Activated T-helper 2 cell treated with anti-CD3 and anti-CD28 coated beads, Interferon-gamma antibody, Interleukin-2, Interleukin-4, amounts not matched to agents 10 μg/mL and 5 μg/mL and 100 μg/mL, durations not matched to agents 14 hours and 24 hours and 36 hours (primary cell): ENCODE measurements at regions not wholly inside any gene's neighbourhood (a gene's known extent, or its start where the extent isn't known, plus 50 kb on each side); places are given as distances from the start of the nearest gene placed in this dataset.

Experiments used
- DNase-seq: peaks from one replicate; pipeline ENCODE4 v3.0.0; 2021; ENCODE audit warnings: low spot score
- H3K27ac Mint-ChIP-seq: one replicate; pipeline ENCODE4 v1.8.0; 2021; ENCODE audit warnings: mixed read lengths
- H3K27me3 Mint-ChIP-seq: one replicate; pipeline ENCODE4 v1.8.0; 2021; ENCODE audit warnings: low read depth, mixed read lengths
- H3K36me3 Mint-ChIP-seq: one replicate; pipeline ENCODE4 v1.8.0; 2021; ENCODE audit warnings: low read depth, mixed read lengths
- H3K4me1 Mint-ChIP-seq: one replicate; pipeline ENCODE4 v1.8.0; 2021; ENCODE audit warnings: low read depth, mixed read lengths
- H3K4me3 Mint-ChIP-seq: one replicate; pipeline ENCODE4 v1.8.0; 2021; ENCODE audit warnings: low read depth, mild to moderate bottlenecking, moderate library complexity, mixed read lengths
- H3K9me3 Mint-ChIP-seq: one replicate; pipeline ENCODE4 v1.8.0; 2021; ENCODE audit warnings: mixed read lengths
- intact Hi-C: fragments of 100-400 bp; cut with micrococcal nuclease; formaldehyde crosslinking; loops from one replicate; pipeline ENCODE4 v1.15.1; 2023

GRCh38 chr1:69180358-69180757 lies 387.4 kb upstream of the LRRC7 start:
- no peaks in the 10 kb centered on the region for H3K27me3 Mint-ChIP-seq
- DNase-seq, result no peak
- intact Hi-C loops, result no loop called here
- no peaks in the 10 kb centered on the region for H3K36me3 Mint-ChIP-seq
- no peak overlapping the region for H3K4me3 Mint-ChIP-seq
- H3K4me1 Mint-ChIP-seq, result no peaks in the 10 kb centered on the region
- no peaks in the 10 kb centered on the region for H3K9me3 Mint-ChIP-seq
- H3K27ac Mint-ChIP-seq, result no peak overlapping the region

DNA sequence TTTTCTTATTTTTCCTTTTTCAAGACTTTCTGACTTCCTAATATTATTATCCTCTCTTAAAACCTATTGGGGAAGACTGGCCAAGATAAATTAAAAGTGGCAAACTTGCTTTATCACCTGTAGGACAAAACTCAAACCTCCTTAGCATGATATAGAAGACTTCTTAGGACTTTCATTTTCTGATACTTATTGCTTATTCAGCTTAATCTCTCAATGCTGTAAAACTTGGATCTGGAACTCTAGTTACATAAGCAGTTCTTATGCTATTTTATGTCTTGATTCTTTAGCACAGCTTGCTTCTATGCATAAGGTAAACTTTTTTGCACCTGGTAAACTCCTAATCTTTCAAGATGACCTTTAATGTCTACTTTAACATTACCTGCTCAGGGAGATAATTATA lies 382.3 kb upstream of the LRRC7 start:
- H3K36me3 Mint-ChIP-seq, result no peaks in the 10 kb centered on the region
- H3K9me3 Mint-ChIP-seq, result no peaks in the 10 kb centered on the region
- H3K27ac Mint-ChIP-seq, result no peak overlapping the region
- DNase-seq, result no peak
- no peaks in the 10 kb centered on the region for H3K27me3 Mint-ChIP-seq
- H3K4me3 Mint-ChIP-seq, result no peak overlapping the region
- no peaks in the 10 kb centered on the region for H3K4me1 Mint-ChIP-seq
- intact Hi-C loops, result no loop called here

DNA sequence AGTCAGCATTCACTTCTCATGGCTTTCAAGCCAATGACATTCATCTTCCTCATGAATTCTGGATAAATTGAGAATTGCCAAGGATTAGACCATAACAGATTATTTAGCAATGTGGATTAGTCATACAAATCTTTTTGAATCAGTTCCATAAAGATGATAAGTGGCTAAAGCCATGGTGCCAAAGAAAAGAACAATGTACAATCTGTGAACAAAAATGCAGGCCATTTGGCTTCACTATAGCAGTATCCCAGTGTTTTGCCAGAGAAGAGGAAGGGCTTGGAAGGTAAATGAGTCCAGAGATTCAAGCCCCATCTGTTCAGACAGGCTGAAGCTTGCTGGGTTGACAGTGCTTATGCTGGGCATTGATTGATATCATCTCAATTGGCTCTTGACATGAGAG lies 376.4 kb upstream of the LRRC7 start:
- no peak for DNase-seq
- H3K4me1 Mint-ChIP-seq, result no peaks in the 10 kb centered on the region
- peaks cover 4% of the 10 kb centered on the region for H3K9me3 Mint-ChIP-seq
- no peaks in the 10 kb centered on the region for H3K36me3 Mint-ChIP-seq
- H3K27me3 Mint-ChIP-seq, result no peaks in the 10 kb centered on the region
- intact Hi-C loops, result no loop called here
- no peak overlapping the region for H3K4me3 Mint-ChIP-seq
- H3K27ac Mint-ChIP-seq, result no peak overlapping the region

GRCh38 chr1:69195136-69195535 lies 372.6 kb upstream of the LRRC7 start:
- H3K27ac Mint-ChIP-seq, result no peak overlapping the region
- H3K27me3 Mint-ChIP-seq, result no peaks in the 10 kb centered on the region
- no peaks in the 10 kb centered on the region for H3K36me3 Mint-ChIP-seq
- peaks cover 4% of the 10 kb centered on the region for H3K9me3 Mint-ChIP-seq
- DNase-seq, result no peak
- intact Hi-C loops, result no loop called here
- no peaks in the 10 kb centered on the region for H3K4me1 Mint-ChIP-seq
- no peak overlapping the region for H3K4me3 Mint-ChIP-seq

DNA sequence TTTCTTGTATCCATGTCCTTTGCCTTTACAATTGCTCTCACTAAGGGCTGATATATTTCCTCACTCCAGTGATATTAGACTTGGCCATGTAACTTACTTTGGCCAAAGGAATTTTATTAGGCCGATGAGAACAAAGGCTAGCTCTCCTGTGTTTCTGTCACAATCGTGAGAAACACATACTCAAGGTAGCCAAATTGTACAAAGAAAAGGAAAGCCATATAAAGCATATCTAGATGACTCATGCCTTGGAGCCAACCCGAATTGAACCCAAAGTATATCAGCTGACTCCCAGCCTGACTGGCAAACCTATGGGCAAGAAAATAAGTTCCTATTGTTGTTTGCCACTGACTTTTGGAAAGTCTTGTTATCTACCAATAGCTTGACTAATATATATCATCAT lies 371.7 kb upstream of the LRRC7 start:
- H3K27me3 Mint-ChIP-seq, result no peaks in the 10 kb centered on the region
- H3K36me3 Mint-ChIP-seq, result no peaks in the 10 kb centered on the region
- H3K4me1 Mint-ChIP-seq, result no peaks in the 10 kb centered on the region
- peaks cover 4% of the 10 kb centered on the region for H3K9me3 Mint-ChIP-seq
- no peak overlapping the region for H3K4me3 Mint-ChIP-seq
- H3K27ac Mint-ChIP-seq, result no peak overlapping the region
- no peak for DNase-seq
- intact Hi-C loops, result no loop called here

GRCh38 chr1:69197816-69198215 lies 369.9 kb upstream of the LRRC7 start:
- DNase-seq, result no peak
- peaks cover under 1% of the 10 kb centered on the region for H3K9me3 Mint-ChIP-seq
- no peaks in the 10 kb centered on the region for H3K4me1 Mint-ChIP-seq
- intact Hi-C loops, result no loop called here
- no peaks in the 10 kb centered on the region for H3K27me3 Mint-ChIP-seq
- H3K27ac Mint-ChIP-seq, result no peak overlapping the region
- no peaks in the 10 kb centered on the region for H3K36me3 Mint-ChIP-seq
- no peak overlapping the region for H3K4me3 Mint-ChIP-seq

DNA sequence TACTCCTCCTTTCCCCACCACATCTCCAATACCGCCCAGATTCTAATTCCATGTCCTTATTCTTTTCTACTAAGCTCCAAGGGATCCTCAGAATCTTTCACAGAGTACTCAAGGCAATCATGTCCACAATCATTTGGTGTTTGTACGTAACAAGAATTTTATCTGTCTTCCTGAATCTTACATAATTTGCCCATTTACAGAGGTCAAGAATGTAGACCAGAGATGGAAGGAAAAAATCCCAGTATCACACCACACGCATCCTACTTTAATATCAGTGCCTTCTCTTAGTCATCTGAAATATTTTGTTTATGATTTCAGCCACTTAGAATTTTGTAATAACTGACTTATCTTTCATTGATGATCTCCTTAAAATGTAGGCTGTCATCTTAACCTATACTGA lies 366.0 kb upstream of the LRRC7 start:
- H3K4me3 Mint-ChIP-seq, result no peak overlapping the region
- no peak for DNase-seq
- H3K9me3 Mint-ChIP-seq, result no peaks in the 10 kb centered on the region
- H3K36me3 Mint-ChIP-seq, result no peaks in the 10 kb centered on the region
- no peak overlapping the region for H3K27ac Mint-ChIP-seq
- no peaks in the 10 kb centered on the region for H3K27me3 Mint-ChIP-seq
- no peaks in the 10 kb centered on the region for H3K4me1 Mint-ChIP-seq
- intact Hi-C loops, result no loop called here

DNA sequence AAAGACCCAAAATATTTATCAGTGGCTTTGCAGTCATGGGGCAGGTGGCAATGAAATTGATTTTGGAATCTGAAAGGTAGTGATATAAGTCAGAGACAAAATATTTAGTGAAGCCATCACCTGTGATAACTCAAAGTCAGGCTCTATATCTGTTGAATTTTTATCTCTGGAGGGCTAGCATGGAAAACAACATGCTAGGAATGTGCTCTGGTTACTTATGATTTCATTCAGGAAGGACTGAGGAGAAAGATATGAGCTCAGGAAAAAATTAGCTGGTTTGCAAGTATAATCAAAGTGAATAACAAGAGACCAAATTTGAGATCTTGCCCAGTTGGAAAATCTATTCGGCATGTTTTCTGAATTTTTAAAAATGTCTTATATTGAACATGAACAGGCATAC lies 364.6 kb upstream of the LRRC7 start:
- Mint-ChIP-seq H3K27me3 (no peaks in the 10 kb centered on the region), H3K4me3 (no peak overlapping the region), H3K4me1 (no peaks in the 10 kb centered on the region), H3K36me3 (no peaks in the 10 kb centered on the region), H3K27ac (no peak overlapping the region), H3K9me3 (no peaks in the 10 kb centered on the region)
- intact Hi-C loops, result no loop called here
- no peak for DNase-seq

GRCh38 chr1:69213644-69214043 lies 354.1 kb upstream of the LRRC7 start:
- intact Hi-C loops, result no loop called here
- Mint-ChIP-seq H3K27me3 (no peaks in the 10 kb centered on the region), H3K27ac (no peak overlapping the region), H3K4me1 (no peaks in the 10 kb centered on the region), H3K9me3 (peaks cover 13% of the 10 kb centered on the region), H3K4me3 (no peak overlapping the region), H3K36me3 (no peaks in the 10 kb centered on the region)
- DNase-seq, result no peak

- intact Hi-C loops, result no loop called here
- DNase-seq, result no peak
- no peaks in the 10 kb centered on the region for H3K27me3 Mint-ChIP-seq
Observed at GRCh38 chr1:69215883-69216282, 351.8 kb upstream of the LRRC7 start.

DNA sequence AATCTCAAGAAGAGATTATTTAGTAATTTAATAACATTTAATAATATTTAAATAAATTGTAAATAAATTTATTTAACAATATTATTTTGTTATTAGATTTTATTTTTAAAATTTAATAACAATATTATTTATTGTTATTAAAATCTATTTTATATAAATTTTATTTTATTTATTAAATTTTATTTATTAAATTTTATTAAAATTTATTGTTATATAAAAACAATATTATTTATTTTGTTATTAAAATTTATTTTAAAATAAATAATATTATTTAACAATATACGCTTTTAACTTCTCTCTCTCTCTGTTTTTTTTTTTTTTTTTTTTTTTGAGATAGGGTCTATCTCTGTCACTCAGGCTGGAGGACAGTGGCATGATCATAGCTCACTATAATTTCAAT lies 347.1 kb upstream of the LRRC7 start:
- Mint-ChIP-seq H3K4me1 (no peaks in the 10 kb centered on the region), H3K27me3 (no peaks in the 10 kb centered on the region), H3K4me3 (no peak overlapping the region), H3K9me3 (peaks cover under 1% of the 10 kb centered on the region), H3K36me3 (no peaks in the 10 kb centered on the region), H3K27ac (no peak overlapping the region)
- no peak for DNase-seq
- intact Hi-C loops, result no loop called here

More at GRCh38 chr1:69215883-69216282, 351.8 kb upstream of the LRRC7 start:
- no peaks in the 10 kb centered on the region for H3K4me1 Mint-ChIP-seq
- no peak overlapping the region for H3K27ac Mint-ChIP-seq
- H3K9me3 Mint-ChIP-seq, result peaks cover 12% of the 10 kb centered on the region
- no peak overlapping the region for H3K4me3 Mint-ChIP-seq
- H3K36me3 Mint-ChIP-seq, result no peaks in the 10 kb centered on the region

GRCh38 chr1:69221524-69221923 lies 346.2 kb upstream of the LRRC7 start:
- H3K27me3 Mint-ChIP-seq, result no peaks in the 10 kb centered on the region
- no peak overlapping the region for H3K4me3 Mint-ChIP-seq
- intact Hi-C loops, result no loop called here
- no peak for DNase-seq
- H3K27ac Mint-ChIP-seq, result no peak overlapping the region
- H3K4me1 Mint-ChIP-seq, result no peaks in the 10 kb centered on the region
- H3K9me3 Mint-ChIP-seq, result no peaks in the 10 kb centered on the region
- H3K36me3 Mint-ChIP-seq, result no peaks in the 10 kb centered on the region

DNA sequence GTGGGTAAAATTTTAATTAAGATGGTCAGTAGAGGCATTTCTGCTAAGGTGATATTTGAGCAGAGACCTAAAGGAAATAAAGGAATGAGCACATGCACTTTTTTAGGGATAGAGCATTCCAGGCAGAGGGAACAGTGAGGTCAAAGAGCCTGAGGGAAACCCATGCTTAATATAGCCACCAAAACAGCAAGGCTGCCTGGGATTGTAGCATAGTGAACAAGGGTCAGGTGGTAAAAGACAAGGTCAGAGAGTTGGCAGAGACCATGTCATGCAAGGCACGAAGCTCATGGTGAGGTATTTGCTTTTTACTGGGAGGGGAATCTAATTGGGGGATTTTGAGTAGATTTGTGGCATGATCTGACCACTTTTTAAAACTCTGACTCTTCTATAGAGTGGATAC lies 344.6 kb upstream of the LRRC7 start:
- Mint-ChIP-seq H3K4me1 (no peaks in the 10 kb centered on the region), H3K4me3 (no peak overlapping the region), H3K27me3 (no peaks in the 10 kb centered on the region), H3K9me3 (no peaks in the 10 kb centered on the region), H3K36me3 (no peaks in the 10 kb centered on the region), H3K27ac (no peak overlapping the region)
- intact Hi-C loops, result no loop called here
- DNase-seq, result no peak

- Mint-ChIP-seq H3K36me3 (no peaks in the 10 kb centered on the region), H3K27ac (no peak overlapping the region), H3K9me3 (no peaks in the 10 kb centered on the region), H3K27me3 (no peaks in the 10 kb centered on the region), H3K4me1 (no peaks in the 10 kb centered on the region), H3K4me3 (no peak overlapping the region)
- intact Hi-C loops, result no loop called here
- no peak for DNase-seq
Observed at GRCh38 chr1:69228501-69228900, 339.2 kb upstream of the LRRC7 start.
